Neural cell (in vitro differentiated cells): ENCODE measurements at regions not wholly inside any gene's neighbourhood (a gene's known extent, or its start where the extent isn't known, plus 50 kb on each side); places are given as distances from the start of the nearest gene placed in this dataset.

Experiments used
- H2AFZ ChIP-seq: fragments of 200-600, 300-800 bp; sonication (generic), shearing (Covaris generic); 2 replicates; pipeline ENCODE4 v1.6.0; 2014; ENCODE audit warnings: low read depth, mild to moderate bottlenecking, antibody characterized with exemption, low read length, moderate library complexity
- H3F3A ChIP-seq: fragments of 200-600 bp; shearing (Covaris generic); 2 replicates; pipeline ENCODE4 v1.6.1; 2016; ENCODE audit warnings: mild to moderate bottlenecking, moderate library complexity, mixed read lengths, antibody characterized with exemption, low read length; ENCODE audit not compliant: insufficient read depth, poor library complexity, severe bottlenecking
- H3K27ac ChIP-seq: fragments of 200-600, 300-800 bp; sonication (generic), shearing (Covaris generic); 2 replicates; pipeline ENCODE4 v1.5.1; 2014; ENCODE audit warnings: mild to moderate bottlenecking, low read length, moderate library complexity
- H3K27me3 ChIP-seq: fragments of 300-800, 200-600 bp; sonication (generic), shearing (Covaris generic); 2 replicates; pipeline ENCODE4 v1.6.0; 2014; ENCODE audit warnings: mild to moderate bottlenecking, low read depth, low read length, moderate library complexity; ENCODE audit not compliant: insufficient read depth
- H3K36me3 ChIP-seq: fragments of 300-800, 200-600 bp; sonication (generic), shearing (Covaris generic); 2 replicates; pipeline ENCODE4 v1.5.1; 2014; ENCODE audit warnings: mild to moderate bottlenecking, antibody characterized with exemption, low read length, moderate library complexity; ENCODE audit not compliant: insufficient read depth
- H3K4me2 ChIP-seq: fragments of 300-800, 200-600 bp; sonication (generic), shearing (Covaris generic); 2 replicates; pipeline ENCODE4 v1.6.0; 2014; ENCODE audit warnings: mild to moderate bottlenecking, low read length
- H3K4me3 ChIP-seq: fragments of 300-800, 200-600 bp; sonication (generic), shearing (Covaris generic); 2 replicates; pipeline ENCODE4 v1.5.1; 2014; ENCODE audit warnings: mild to moderate bottlenecking, low read length, moderate library complexity
- H3K79me2 ChIP-seq: fragments of 200-600 bp; shearing (Covaris generic); replicated peaks from 2 replicates; pipeline ENCODE4 v1.6.0; 2014; ENCODE audit warnings: mild to moderate bottlenecking, low read length, moderate library complexity; ENCODE audit not compliant: insufficient read depth
- H3K9ac ChIP-seq: fragments of 300-800, 200-600 bp; sonication (generic), shearing (Covaris generic); 2 replicates; pipeline ENCODE4 v1.6.1; 2016; ENCODE audit warnings: mild to moderate bottlenecking, low read length, mixed read lengths
- H3K9me2 ChIP-seq: fragments of 200-600 bp; shearing (Covaris generic); 2 replicates; pipeline ENCODE4 v1.6.1; 2016; ENCODE audit warnings: mild to moderate bottlenecking, low read length, mixed read lengths; ENCODE audit not compliant: insufficient read depth
- H3K9me3 ChIP-seq: fragments of 200-600, 300-800 bp; sonication (generic), shearing (Covaris generic); 2 replicates; pipeline ENCODE4 v1.6.1; 2016; ENCODE audit warnings: mild to moderate bottlenecking, mixed run types, low read length, moderate library complexity, mixed read lengths
- H4K20me1 ChIP-seq: fragments of 200-600 bp; shearing (Covaris generic); 2 replicates; pipeline ENCODE4 v1.6.1; 2016; ENCODE audit warnings: mild to moderate bottlenecking, mixed run types; ENCODE audit not compliant: insufficient read depth
- EP300 ChIP-seq: fragments of 450-650 bp; conservative IDR thresholded peaks from 2 replicates; pipeline ENCODE4 v1.6.1; 2014; ENCODE audit warnings: antibody characterized with exemption, mild to moderate bottlenecking, moderate library complexity; ENCODE audit not compliant: poor library complexity, severe bottlenecking
- EZH2 ChIP-seq: fragments of 200-600, 300-800 bp; shearing (Covaris generic), sonication (generic); IDR thresholded peaks from 2 replicates; pipeline ENCODE4 v1.6.1; 2014; ENCODE audit warnings: antibody characterized with exemption, low read length, borderline replicate concordance, mild to moderate bottlenecking; ENCODE audit not compliant: insufficient read depth, poor library complexity, severe bottlenecking
- MXI1 ChIP-seq: fragments of 450-650 bp; conservative IDR thresholded peaks from 2 replicates; pipeline ENCODE4 v1.6.1; 2014; ENCODE audit warnings: antibody characterized with exemption, mild to moderate bottlenecking; ENCODE audit not compliant: poor library complexity, severe bottlenecking
- POLR2AphosphoS5 ChIP-seq: IDR thresholded peaks from 2 replicates; pipeline ENCODE4 v1.6.1; 2012
- RAD21 ChIP-seq: fragments of 450-650 bp; conservative IDR thresholded peaks from 2 replicates; pipeline ENCODE4 v1.6.1; 2014; ENCODE audit warnings: antibody characterized with exemption, mild to moderate bottlenecking, moderate library complexity
- SMC3 ChIP-seq: fragments of 450-650 bp; conservative IDR thresholded peaks from 2 replicates; pipeline ENCODE4 v1.6.1; 2014; ENCODE audit warnings: antibody characterized with exemption, mild to moderate bottlenecking, moderate library complexity; ENCODE audit not compliant: poor library complexity
- TAF1 ChIP-seq: IDR thresholded peaks from 2 replicates; pipeline ENCODE4 v1.6.1; 2012; ENCODE audit warnings: low read depth
- TF ChIP-seq, protein P1 (sequence below): fragments of 450-650 bp; IDR thresholded peaks from 2 replicates; pipeline ENCODE4 v1.5.1; 2014; ENCODE audit warnings: antibody characterized with exemption, mild to moderate bottlenecking, moderate library complexity; ENCODE audit not compliant: poor library complexity, severe bottlenecking
- TF ChIP-seq, protein P2 (sequence below): IDR thresholded peaks from 2 replicates; pipeline ENCODE4 v1.6.1; 2012; ENCODE audit warnings: borderline replicate concordance

DNA sequence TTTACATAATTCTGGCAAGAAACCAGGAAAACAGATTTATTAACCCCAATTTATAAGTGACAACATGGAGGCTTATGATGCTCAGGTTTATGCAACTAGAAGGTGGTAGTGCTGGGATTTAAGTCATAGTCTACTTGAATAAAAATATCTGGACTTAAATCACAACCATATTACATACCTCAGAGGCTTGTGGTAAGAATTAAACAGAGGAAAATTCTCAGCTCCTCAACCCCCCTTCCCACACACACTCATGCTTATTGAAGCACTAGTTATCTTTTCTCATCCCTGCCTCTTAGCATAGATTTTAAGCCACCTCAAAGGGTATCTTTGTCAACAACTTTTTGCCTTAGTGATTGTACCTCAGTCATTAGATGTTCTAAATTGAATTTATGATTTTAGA is 731.0 kb downstream of the PRELID2 start:
- Histone ChIP-seq H3K4me2 (no peak overlapping the region), H3K27me3 (no peaks in the 10 kb centered on the region), H3K27ac (no peak overlapping the region), H3K9me3 (no peaks in the 10 kb centered on the region), H3K9me2 (no peaks in the 10 kb centered on the region), H3K79me2 (no peaks in the 10 kb centered on the region), H3F3A (no peaks in the 10 kb centered on the region), H4K20me1 (no peaks in the 10 kb centered on the region), H3K4me3 (no peak overlapping the region), H2AFZ (no peak overlapping the region), H3K36me3 (no peaks in the 10 kb centered on the region), H3K9ac (no peak overlapping the region)
- TF ChIP-seq, protein P1, sequence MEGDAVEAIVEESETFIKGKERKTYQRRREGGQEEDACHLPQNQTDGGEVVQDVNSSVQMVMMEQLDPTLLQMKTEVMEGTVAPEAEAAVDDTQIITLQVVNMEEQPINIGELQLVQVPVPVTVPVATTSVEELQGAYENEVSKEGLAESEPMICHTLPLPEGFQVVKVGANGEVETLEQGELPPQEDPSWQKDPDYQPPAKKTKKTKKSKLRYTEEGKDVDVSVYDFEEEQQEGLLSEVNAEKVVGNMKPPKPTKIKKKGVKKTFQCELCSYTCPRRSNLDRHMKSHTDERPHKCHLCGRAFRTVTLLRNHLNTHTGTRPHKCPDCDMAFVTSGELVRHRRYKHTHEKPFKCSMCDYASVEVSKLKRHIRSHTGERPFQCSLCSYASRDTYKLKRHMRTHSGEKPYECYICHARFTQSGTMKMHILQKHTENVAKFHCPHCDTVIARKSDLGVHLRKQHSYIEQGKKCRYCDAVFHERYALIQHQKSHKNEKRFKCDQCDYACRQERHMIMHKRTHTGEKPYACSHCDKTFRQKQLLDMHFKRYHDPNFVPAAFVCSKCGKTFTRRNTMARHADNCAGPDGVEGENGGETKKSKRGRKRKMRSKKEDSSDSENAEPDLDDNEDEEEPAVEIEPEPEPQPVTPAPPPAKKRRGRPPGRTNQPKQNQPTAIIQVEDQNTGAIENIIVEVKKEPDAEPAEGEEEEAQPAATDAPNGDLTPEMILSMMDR: no peak
- TF ChIP-seq TAF1: no peak
- TF ChIP-seq POLR2AphosphoS5: no peak
- TF ChIP-seq, protein P2, sequence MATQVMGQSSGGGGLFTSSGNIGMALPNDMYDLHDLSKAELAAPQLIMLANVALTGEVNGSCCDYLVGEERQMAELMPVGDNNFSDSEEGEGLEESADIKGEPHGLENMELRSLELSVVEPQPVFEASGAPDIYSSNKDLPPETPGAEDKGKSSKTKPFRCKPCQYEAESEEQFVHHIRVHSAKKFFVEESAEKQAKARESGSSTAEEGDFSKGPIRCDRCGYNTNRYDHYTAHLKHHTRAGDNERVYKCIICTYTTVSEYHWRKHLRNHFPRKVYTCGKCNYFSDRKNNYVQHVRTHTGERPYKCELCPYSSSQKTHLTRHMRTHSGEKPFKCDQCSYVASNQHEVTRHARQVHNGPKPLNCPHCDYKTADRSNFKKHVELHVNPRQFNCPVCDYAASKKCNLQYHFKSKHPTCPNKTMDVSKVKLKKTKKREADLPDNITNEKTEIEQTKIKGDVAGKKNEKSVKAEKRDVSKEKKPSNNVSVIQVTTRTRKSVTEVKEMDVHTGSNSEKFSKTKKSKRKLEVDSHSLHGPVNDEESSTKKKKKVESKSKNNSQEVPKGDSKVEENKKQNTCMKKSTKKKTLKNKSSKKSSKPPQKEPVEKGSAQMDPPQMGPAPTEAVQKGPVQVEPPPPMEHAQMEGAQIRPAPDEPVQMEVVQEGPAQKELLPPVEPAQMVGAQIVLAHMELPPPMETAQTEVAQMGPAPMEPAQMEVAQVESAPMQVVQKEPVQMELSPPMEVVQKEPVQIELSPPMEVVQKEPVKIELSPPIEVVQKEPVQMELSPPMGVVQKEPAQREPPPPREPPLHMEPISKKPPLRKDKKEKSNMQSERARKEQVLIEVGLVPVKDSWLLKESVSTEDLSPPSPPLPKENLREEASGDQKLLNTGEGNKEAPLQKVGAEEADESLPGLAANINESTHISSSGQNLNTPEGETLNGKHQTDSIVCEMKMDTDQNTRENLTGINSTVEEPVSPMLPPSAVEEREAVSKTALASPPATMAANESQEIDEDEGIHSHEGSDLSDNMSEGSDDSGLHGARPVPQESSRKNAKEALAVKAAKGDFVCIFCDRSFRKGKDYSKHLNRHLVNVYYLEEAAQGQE: no peak
- TF ChIP-seq EP300: no peak
- TF ChIP-seq MXI1: no peak
- no peak for TF ChIP-seq RAD21
- TF ChIP-seq EZH2: no peak
- TF ChIP-seq SMC3: no peak

GRCh38 chr5:145101246-145101645 is 733.9 kb downstream of the PRELID2 start:
- H3K27me3 ChIP-seq: no peaks in the 10 kb centered on the region
- no peaks in the 10 kb centered on the region for H3K36me3 ChIP-seq
- H3K9me2 ChIP-seq: no peaks in the 10 kb centered on the region
- no peaks in the 10 kb centered on the region for H3K9me3 ChIP-seq
- H3K27ac ChIP-seq: no peak overlapping the region
- H3K79me2 ChIP-seq: no peaks in the 10 kb centered on the region
- no peak overlapping the region for H3K4me2 ChIP-seq
- H4K20me1 ChIP-seq: no peaks in the 10 kb centered on the region
- H3K4me3 ChIP-seq: no peak overlapping the region
- H3F3A ChIP-seq: no peaks in the 10 kb centered on the region
- H3K9ac ChIP-seq: no peak overlapping the region
- H2AFZ ChIP-seq: no peak overlapping the region
- TF ChIP-seq, protein P1: no peak
- no peak for TF ChIP-seq RAD21
- TF ChIP-seq TAF1: no peak
- TF ChIP-seq, protein P2: no peak
- TF ChIP-seq POLR2AphosphoS5: no peak
- TF ChIP-seq EZH2: no peak
- TF ChIP-seq SMC3: no peak
- TF ChIP-seq EP300: no peak
- no peak for TF ChIP-seq MXI1
